Cardiac septum (tissue), 1 donor: ENCODE measurements at regions not wholly inside any gene's neighbourhood (a gene's known extent, or its start where the extent isn't known, plus 50 kb on each side); places are given as distances from the start of the nearest gene placed in this dataset.
"Not testable (repeated sequence)": the region's sequence is repeated elsewhere in the genome, so short reads cannot be mapped to it uniquely, and the experiment has no call there.

Source experiments
- DNase-seq: peaks from one replicate; pipeline ENCODE4 v3.0.0-alpha.2; 2020; ENCODE audit warnings: low spot score
- intact Hi-C: fragments of 100-400 bp; cut with DNase I; formaldehyde crosslinking; loops from one replicate; pipeline ENCODE4 v1.14.0; 2022
- donor health status: DM: no; HTN: no; CAD: no.

- no peak for DNase-seq
- intact Hi-C loops, result no loop called here
Measured at GRCh38 chr1:83095570-83095969, 903.4 kb downstream of the TTLL7 start.

- intact Hi-C loops, result no loop called here
- DNase-seq, result no peak
Measured at GRCh38 chr1:83090195-83090594, 908.7 kb downstream of the TTLL7 start.

DNA sequence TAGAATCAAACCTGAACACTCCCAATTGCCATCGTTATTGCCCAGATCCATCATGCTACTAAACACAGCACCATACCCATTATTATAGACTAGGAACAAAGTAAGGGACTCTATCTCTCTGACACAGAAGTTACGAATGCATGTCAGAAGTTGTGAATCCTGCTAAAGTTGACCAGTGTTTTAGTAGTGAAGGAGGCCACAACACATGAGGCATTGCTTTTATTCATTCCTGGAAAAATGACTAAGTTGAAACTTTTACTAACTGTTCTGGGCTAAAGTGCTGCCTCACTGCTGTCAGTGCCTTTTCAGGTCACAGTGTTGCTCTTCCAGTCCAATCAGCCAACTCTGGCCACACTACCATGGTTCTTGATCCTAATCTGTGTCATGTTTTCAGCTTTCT lies 911.1 kb downstream of the TTLL7 start:
- intact Hi-C loops, result no loop called here
- no peak for DNase-seq

DNA sequence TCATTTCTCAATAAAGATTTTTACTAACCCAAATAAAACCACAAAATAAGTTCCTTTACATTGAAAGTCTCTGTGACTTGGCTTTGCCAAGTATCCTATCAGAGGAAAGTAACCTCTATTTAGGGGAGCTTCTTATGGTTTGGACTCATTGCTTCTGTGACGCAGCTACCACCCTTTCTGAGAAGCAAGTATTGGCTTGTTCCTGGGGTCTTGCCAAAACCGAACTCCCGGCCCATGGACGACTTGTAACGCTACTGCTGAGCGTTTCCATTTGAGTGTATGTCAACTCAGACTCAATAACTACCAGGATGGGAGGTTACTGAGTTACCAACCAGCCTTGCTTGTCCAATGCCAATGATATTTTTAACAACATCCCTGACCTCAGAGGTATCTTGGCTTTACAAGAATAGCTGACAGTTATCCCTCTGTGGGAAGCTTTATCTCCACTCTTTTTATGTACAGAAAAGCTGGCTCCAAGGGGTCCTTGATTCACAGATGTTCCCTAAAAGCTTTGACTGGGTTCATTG lies 911.9 kb downstream of the TTLL7 start:
- no peak for DNase-seq
- intact Hi-C loops, result no loop called here

DNA sequence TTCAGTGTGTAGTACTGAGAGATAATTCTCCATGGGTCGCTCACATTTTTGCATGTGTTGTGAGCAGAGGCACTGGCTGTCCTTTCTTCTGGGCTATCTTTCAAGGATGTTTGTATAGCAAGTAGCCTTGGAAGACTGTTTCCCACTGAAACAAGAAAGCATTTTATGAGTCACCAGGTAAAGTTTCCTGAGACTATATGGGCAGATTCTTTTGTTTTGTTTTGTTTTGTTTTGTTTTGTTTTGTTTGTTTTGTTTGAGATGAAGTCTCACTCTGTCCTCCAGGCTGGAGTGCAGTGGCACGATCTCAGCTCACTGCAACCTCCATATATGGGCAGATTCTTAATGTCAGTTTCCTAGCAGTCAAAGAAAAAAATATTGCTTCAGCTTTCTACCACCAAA lies 912.6 kb downstream of the TTLL7 start:
- intact Hi-C loops, result no loop called here

GRCh38 chr1:83083589-83084224 lies 915.2 kb downstream of the TTLL7 start:
- intact Hi-C loops, result no loop called here
- no peak for DNase-seq

More for the DNA sequence above, 912.6 kb downstream of the TTLL7 start:
- DNase-seq, result no peak

DNA sequence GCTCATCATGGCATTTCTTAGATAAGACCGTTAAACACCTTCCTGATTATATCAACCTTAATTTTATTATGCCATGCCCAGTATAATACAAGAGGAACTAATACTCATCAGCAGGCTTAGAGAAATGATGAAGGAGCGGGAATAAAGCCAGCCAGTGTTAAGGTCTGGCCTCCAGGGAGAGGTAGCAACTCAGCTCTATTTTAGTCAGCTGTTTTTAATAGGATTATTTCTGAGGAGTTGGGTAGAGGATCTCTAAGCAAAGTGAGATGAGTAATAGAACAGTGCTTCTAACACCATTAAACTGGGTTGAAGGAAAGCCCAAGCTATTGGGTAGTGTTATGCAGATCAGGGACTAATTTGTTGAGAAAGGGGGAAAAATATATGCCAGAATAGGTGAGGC lies 921.5 kb downstream of the TTLL7 start:
- DNase-seq, result no peak
- intact Hi-C loops, result no loop called here

GRCh38 chr1:83075107-83075506 lies 923.8 kb downstream of the TTLL7 start:
- intact Hi-C loops, result no loop called here
- no peak for DNase-seq

- intact Hi-C loops, result no loop called here
- DNase-seq, result no peak
Measured at GRCh38 chr1:83067954-83068353, 931.0 kb downstream of the TTLL7 start.

DNA sequence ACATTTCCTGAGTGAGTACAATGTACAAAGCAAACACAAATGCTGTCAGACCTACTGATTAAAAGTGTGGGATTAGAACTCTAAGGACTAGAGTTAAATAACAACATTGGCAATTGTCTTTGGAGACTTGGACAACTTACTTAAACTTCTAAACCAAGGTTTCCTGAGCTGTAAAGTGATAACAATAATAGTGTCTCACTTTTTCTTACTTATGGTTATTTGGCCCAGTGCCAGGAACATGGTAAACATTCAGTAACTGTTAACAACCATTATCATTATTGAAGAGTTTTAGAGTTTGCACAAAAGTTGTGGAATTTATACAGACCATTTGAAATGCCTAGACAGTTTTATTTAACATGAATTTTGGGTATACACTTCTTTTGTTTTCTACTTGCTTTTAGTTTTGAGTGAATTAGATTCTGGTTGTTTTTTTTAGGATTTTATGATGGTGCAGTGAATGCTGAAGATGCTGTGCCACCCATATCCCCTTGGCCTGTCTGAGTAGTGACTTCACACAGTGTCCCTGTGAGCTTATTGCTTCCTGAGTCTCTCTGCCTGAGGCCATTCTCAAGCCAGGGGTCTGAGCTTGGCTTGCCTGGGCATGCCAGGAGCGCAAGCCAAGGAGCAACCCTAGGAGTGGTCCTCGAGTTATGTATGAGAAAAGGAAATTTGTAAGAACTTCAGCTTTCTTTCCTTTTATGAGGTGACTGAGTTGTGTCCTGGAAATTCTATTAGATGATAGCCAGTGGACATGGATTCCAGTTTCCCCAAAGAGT lies 932.8 kb downstream of the TTLL7 start:
- no peak for DNase-seq
- intact Hi-C loops, result no loop called here

- intact Hi-C loops, result no loop called here
- DNase-seq, result no peak
Measured at GRCh38 chr1:83064589-83065242, 934.2 kb downstream of the TTLL7 start.

DNA sequence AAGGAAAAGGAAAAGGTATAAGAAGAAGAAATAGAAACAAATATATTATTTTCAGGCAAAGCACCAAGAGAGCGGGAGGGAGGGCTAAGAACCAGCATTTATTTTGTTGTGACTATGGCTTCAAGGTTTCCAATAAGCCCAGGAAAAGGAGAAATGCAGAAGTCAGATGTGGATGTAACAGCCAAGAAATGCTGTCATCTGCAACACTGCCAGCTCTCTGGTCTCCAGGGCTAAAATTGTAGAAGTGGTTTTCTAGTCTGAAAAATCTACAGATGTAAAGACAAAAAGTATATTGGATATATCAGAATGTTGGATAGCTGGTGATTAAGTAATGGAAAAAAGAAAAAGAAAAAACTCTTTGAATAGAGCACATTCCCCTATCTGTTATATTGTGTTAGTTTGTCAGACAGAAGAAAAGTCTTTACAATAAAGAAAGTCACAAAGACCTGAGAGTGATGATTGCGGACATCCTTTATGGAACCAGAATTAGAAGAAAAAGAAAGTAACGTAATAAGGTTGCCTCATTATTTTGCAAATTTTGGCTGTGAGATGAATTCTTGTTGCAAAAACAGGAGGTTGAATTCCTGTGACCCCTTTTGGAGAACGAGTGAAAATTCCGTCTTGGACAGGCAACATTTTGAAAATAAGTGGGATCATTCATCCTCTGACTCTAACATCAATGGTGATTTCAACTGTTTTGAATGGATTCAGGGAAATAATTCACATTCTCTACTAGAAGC lies 938.1 kb downstream of the TTLL7 start:
- DNase-seq, result no peak
- intact Hi-C loops, result no loop called here

GRCh38 chr1:83060221-83060620 lies 938.7 kb downstream of the TTLL7 start:
- no peak for DNase-seq
- intact Hi-C loops, result no loop called here

DNA sequence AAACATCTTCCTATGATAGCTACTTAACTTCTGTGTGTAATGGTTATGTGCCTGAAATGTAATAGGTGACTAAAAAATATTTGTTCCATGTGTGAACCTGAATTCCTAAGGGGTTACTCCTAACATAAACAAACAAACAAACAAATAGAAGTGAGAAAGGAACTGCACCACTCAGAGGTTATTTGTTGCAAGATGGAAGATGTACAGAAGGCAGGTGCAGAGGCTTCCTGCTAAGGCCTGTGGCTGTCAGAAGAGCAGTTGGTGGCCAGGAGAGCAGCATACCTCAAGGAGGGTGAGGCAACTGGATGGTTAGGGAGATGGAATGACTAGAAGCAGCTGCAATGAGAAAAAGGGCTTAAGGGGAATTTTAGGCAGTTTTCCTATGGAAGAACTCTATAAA lies 940.6 kb downstream of the TTLL7 start:
- intact Hi-C loops, result no loop called here
- no peak for DNase-seq

DNA sequence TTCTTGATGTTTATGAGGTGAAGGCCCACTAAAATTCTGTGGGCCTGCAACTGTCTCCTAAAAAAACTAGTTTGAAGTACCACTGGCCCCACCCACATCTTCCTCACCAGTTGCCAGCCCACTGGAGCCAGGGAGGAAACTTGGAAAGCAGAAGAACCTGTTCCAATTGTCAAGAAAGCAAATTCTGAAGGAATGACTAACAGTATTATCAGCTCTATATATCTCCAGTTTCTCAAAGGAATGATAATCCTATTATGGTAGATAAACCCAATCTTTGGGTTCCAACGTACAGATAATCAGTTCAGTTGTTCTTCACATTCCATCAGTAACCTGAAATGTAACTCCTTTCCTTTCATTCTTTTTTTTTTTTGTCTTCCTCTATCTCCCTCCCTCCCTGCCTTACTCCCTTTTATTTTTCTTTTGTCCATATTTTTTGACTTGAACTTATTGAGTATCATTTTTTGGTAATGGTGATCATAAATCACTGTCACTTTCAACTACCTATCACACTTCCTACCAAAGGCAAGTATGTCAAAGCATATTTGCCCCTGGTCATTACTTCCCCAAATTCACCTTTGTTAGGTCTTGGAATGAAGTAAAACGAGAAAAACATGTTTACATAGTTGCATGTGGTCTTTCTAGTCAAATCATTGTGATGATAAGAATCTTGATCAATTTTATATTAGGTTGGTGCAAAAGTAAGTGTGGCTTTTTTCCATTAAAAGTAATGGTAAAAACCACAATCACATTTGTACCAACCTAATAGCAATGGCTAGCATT lies 943.4 kb downstream of the TTLL7 start:
- DNase-seq, result no peak
- intact Hi-C loops, result no loop called here

DNA sequence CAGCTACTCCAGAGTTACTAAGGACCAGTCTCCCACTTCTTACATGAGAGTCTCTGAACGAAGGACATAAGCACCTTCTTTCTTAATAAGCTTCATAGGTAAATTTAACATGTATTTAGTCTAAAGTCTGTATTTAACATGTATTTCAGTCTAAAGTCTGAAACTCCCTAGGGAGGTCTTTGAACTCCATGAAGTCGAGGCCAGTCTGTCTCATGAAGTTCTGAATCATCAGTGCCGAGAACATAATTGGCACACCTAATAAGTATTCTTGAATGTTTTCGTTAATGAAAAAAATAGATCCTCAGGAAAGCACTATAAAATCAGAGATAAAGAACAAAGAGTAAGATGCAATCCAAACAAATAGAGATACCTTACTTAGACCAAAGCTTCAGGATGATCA lies 945.5 kb downstream of the TTLL7 start:
- no peak for DNase-seq
- intact Hi-C loops, result no loop called here

DNA sequence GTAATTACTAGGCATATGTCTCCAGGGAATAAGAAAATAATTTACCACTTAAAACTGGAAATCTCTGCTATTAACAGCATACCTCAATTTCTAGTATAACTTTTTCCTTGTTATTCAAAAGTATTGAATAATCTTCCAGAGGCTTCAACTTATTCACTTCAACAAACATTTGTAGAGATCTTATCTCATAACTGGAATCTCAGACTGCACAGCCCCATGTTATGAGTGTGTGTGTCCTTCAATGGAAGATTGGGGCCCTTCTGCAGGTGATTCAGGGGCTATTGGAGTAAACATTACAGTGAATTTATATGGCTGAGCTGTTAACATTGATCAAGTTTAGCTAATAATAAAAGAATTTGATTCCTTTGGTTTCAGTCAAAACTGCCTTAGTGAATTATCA lies 946.1 kb downstream of the TTLL7 start:
- no peak for DNase-seq
- intact Hi-C loops, result no loop called here

DNA sequence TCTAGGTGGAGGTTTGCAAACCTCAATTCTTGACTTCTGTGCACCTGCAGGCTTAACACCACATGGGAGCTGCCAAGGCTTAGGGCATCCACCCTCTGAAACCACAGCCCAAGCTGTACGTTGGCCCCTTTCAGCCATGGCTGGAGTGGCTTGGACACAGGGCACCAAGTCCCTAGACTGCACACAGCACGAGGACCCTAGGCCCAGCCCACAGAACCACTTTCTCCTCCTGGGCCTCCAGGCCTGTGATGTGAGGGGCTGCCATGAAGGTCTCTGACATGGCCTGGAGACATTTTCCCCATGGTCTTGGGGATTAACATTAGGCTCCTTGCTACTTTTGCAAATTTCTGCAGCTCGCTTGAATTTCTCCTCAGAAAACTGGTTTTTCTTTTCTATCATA lies 947.9 kb downstream of the TTLL7 start:
- intact Hi-C loops, DNase-seq: not testable (repeated sequence)

DNA sequence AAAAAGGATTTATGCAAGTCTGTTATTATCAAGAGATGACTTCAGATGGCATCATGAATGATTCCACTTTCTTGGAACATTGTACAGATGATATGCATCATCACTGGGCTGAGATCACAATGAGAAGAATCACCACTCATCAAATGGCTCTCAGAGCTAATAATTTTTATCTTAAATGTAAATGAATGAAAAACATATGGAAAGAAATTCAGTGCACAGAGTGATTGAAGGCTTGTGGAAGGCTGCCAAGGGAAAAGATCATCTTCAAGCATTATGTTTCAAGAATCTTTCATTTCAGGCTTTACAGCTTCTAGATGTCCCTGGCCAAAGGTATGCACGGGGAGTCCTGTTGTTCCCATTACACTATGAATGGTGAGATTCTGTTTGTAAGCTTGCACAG lies 955.7 kb downstream of the TTLL7 start:
- DNase-seq, result no peak
- intact Hi-C loops, result no loop called here
